Retinal pigment epithelial cell (primary cell): ENCODE measurements at regions not wholly inside any gene's neighbourhood (a gene's known extent, or its start where the extent isn't known, plus 50 kb on each side); places are given as distances from the start of the nearest gene placed in this dataset.
"Not testable (repeated sequence)": the region's sequence is repeated elsewhere in the genome, so short reads cannot be mapped to it uniquely, and the experiment has no call there.

Experiments used
- DNase-seq: peaks from one replicate; pipeline ENCODE4 v3.0.0-alpha.2; 2010; ENCODE audit warnings: low read depth
- H3K4me3 ChIP-seq: 2 replicates; pipeline ENCODE4 v1.5.1; 2011; ENCODE audit warnings: mild to moderate bottlenecking, low read length, control low read depth, moderate library complexity
- TF ChIP-seq, protein P1 (sequence below): conservative IDR thresholded peaks from 2 replicates; pipeline ENCODE4 v1.5.1; 2011; ENCODE audit warnings: low read depth, low read length, control low read depth, inconsistent platforms

DNA sequence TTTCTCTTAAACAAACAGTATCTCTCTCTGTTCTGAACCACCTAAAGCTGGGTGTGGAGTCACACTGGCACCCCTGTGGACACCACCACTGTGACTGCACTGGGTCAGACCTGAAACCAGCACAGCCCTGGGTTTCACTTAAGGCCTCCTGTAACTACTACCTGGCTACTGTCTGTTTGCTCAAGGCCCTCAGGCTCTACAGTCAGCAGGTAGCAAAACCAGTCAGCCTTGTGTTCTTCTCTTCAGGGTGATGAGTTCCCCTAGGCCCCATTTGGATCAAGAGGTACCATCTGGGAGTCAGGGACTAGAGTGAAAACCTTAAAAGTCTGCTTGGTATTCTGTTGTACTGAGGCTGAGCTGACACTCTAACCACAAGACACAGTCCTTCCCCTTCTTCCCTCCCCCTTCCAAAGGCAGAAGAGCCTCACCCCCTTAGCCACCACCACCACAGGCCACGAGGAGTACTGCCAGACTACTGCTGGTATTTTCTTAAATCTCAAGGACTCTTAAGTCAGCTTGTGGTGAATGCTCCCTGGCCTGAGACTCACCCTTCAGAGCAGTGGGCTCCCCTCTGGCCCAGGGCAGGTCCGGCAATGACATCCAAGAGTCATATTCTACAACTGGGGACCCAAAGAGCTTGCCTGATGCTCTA lies 153.2 kb upstream of the MON1B start:
- no peak overlapping the region for H3K4me3 ChIP-seq
- TF ChIP-seq, protein P1, sequence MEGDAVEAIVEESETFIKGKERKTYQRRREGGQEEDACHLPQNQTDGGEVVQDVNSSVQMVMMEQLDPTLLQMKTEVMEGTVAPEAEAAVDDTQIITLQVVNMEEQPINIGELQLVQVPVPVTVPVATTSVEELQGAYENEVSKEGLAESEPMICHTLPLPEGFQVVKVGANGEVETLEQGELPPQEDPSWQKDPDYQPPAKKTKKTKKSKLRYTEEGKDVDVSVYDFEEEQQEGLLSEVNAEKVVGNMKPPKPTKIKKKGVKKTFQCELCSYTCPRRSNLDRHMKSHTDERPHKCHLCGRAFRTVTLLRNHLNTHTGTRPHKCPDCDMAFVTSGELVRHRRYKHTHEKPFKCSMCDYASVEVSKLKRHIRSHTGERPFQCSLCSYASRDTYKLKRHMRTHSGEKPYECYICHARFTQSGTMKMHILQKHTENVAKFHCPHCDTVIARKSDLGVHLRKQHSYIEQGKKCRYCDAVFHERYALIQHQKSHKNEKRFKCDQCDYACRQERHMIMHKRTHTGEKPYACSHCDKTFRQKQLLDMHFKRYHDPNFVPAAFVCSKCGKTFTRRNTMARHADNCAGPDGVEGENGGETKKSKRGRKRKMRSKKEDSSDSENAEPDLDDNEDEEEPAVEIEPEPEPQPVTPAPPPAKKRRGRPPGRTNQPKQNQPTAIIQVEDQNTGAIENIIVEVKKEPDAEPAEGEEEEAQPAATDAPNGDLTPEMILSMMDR, result no peak
- no peak for DNase-seq

DNA sequence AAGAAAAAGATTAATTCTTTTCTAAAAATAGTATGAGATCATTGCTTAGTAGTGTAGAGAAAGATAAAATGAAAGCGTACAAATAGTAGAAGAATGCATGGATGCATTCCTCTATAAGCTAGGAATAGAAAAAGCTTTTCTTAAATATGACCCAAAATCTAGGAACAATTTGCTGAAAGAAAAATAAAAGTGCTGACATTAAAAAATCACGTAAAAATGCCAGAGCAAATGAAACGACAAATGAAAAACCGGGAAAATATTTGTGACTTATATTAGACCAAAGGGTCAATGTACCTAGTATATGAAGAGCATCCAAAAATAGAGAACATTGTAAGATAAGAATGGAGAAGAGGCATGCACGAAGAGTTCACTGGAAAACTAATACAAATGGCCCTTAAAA lies 149.5 kb upstream of the MON1B start:
- TF ChIP-seq, protein P1, result no peak
- DNase-seq, result no peak
- H3K4me3 ChIP-seq, result no peak overlapping the region

DNA sequence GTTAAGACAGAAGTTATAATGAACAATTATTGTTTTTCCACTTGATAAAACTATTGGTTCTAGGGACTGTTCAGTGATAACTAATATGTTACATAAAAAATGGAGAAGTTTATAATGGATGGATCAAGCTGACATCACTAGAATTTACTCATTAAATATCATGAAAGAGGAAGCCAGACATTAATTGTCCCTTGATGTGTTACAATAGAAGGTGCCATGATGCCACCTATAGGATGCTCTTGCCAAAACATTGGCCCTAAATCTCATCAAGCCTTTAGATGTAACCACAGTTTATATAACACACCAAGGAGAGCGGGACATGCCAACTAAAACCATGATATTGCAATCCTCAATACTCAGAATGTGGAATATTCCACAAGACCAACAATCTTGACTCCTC lies 147.9 kb upstream of the MON1B start:
- TF ChIP-seq, protein P1, result peak; percentile 35
- no peak for DNase-seq
- H3K4me3 ChIP-seq, result no peak overlapping the region

DNA sequence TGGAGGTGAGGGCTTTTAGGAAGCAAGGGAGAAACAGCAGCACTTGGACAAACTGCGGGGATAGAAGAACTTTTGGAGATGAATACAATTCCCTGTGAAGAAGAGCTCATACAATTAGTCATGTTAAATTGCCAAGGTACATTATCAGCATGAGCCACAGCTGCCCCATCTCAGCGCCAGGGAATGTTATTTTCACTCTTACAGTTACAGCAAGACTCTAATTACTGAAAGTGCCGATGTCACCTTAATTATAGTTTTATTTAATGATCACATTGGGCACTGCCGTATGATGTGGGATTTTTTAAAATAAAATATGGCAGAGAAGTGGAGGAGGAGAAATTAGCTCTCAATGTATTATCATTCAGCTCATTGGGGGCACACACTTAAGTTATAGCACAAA lies 144.8 kb upstream of the MON1B start:
- TF ChIP-seq, protein P1, result no peak
- no peak for DNase-seq
- H3K4me3 ChIP-seq, result no peak overlapping the region

DNA sequence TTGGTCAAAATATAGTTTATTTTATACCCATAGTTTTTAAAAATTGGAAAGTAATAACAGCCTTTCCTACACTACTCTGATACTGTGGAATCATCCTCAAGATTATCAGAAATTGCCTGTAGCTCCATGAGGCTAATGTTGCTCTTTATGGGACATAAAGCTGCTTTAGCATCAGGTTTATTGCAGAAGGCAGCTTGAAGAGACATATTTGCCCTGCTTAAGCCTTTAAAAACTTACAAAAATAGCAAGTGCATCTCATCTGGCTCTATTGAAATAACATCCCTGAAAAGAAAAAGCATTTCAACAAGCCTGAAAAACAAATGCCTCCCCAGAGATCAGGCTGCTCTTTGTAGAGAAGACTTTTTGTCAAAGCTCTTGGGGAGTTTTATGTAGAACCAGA lies 142.9 kb upstream of the MON1B start:
- H3K4me3 ChIP-seq, result no peak overlapping the region
- no peak for DNase-seq
- TF ChIP-seq, protein P1, result no peak

- H3K4me3 ChIP-seq, result no peak overlapping the region
- TF ChIP-seq, protein P1, result no peak
- DNase-seq, result no peak
Measured at GRCh38 chr16:77049577-77049976, 141.4 kb upstream of the MON1B start.

DNA sequence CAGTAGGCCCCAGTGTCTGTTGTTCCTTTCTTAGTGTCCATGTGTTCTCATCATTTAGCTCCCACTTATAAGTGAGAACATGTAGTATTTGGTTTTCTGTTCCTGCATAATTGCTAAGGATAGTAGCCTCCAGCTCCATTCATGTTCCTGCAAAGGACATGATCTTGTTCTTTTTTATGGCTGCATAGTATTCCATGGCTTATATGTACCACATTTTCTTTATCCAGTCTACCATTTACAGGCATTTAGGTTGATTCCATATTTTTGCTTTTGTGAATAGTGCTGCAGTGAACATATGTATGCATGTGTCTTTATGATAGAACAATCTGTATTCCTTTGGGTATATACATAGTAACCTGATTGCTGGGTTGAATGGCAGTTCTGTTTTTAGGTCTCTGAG lies 134.4 kb upstream of the MON1B start:
- H3K4me3 ChIP-seq, DNase-seq: not testable (repeated sequence)
